ENCODE measurements at regions not wholly inside any gene's neighbourhood (a gene's known extent, or its start where the extent isn't known, plus 50 kb on each side); places are given as distances from the start of the nearest gene placed in this dataset.
"Not testable (repeated sequence)": the region's sequence is repeated elsewhere in the genome, so short reads cannot be mapped to it uniquely, and the experiment has no call there.

GRCh38 chr9:24712206-24712605, 166.5 kb upstream of the IZUMO3 start:
- no peak for TF ChIP-seq ZFX (IDR thresholded peaks at IDR 0.05)
- TF ChIP-seq CTCF (conservative IDR thresholded peaks at IDR 0.05), result no peak
- no peak overlapping the region for H3K27ac ChIP-seq

GRCh38 chr9:24708814-24709213, 163.1 kb upstream of the IZUMO3 start:
- TF ChIP-seq ZFX (IDR thresholded peaks at IDR 0.05), result no peak
- no peak for TF ChIP-seq CTCF (conservative IDR thresholded peaks at IDR 0.05)
- H3K27ac ChIP-seq, result no peak overlapping the region

GRCh38 chr9:24698881-24699518, 153.3 kb upstream of the IZUMO3 start:
- TF ChIP-seq CTCF (conservative IDR thresholded peaks at IDR 0.05), result no peak
- no peak for TF ChIP-seq ZFX (IDR thresholded peaks at IDR 0.05)
- no peak overlapping the region for H3K27ac ChIP-seq

- no peak for TF ChIP-seq CTCF (conservative IDR thresholded peaks at IDR 0.05)
- TF ChIP-seq ZFX (IDR thresholded peaks at IDR 0.05), result no peak
- no peak overlapping the region for H3K27ac ChIP-seq
Observed at GRCh38 chr9:24672336-24672735, 126.6 kb upstream of the IZUMO3 start.

- TF ChIP-seq ZFX (IDR thresholded peaks at IDR 0.05) (no peak), CTCF (conservative IDR thresholded peaks at IDR 0.05) (no peak)
- no peak overlapping the region for H3K27ac ChIP-seq
Observed at GRCh38 chr9:24657387-24657786, 111.7 kb upstream of the IZUMO3 start.

GRCh38 chr9:24652181-24652580, 106.5 kb upstream of the IZUMO3 start:
- TF ChIP-seq CTCF (conservative IDR thresholded peaks at IDR 0.05), result no peak
- TF ChIP-seq ZFX (IDR thresholded peaks at IDR 0.05), result no peak
- H3K27ac ChIP-seq, result no peak overlapping the region

- H3K27ac ChIP-seq, result not testable (repeated sequence)
Observed at GRCh38 chr9:24628809-24629208, 83.1 kb upstream of the IZUMO3 start.

- no peak overlapping the region for H3K27ac ChIP-seq
- TF ChIP-seq ZFX (IDR thresholded peaks at IDR 0.05) (no peak), CTCF (conservative IDR thresholded peaks at IDR 0.05) (no peak)
Observed at GRCh38 chr9:24625097-24625496, 79.4 kb upstream of the IZUMO3 start.

Measured in C4-2B (cell line).